Left forelimb (tissue), 1 donor: ENCODE measurements at regions not wholly inside any gene's neighbourhood (a gene's known extent, or its start where the extent isn't known, plus 50 kb on each side); places are given as distances from the start of the nearest gene placed in this dataset.

Source experiments
- DNase-seq: peaks from one replicate; pipeline ENCODE4 v3.0.0-alpha.2; 2018; ENCODE audit warnings: low spot score

GRCh38 chr21:35896060-35896459, 164.3 kb downstream of the SETD4 start:
- DNase-seq, result no peak

DNA sequence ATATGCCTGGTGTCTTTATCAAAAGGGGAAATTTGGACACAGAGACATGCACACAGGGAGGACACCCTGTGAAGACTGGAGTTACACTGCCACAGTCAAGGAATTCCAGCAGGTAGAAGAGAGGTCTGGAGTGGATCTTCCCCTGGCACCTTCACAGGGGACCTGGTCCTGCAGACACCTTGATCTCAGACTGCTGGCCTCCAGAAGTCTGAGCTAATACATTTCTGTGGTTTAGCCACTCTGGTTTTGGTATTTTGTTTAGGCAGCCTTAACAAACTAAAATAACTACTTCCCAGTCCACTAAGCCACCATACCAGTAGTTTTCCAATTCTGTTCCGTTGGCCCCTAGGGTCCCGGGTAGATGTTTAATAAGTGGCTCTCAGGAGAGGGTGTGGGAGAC, 164.7 kb downstream of the SETD4 start:
- no peak for DNase-seq

- DNase-seq, result no peak
Observed at GRCh38 chr21:35893156-35893555, 167.2 kb downstream of the SETD4 start.

DNA sequence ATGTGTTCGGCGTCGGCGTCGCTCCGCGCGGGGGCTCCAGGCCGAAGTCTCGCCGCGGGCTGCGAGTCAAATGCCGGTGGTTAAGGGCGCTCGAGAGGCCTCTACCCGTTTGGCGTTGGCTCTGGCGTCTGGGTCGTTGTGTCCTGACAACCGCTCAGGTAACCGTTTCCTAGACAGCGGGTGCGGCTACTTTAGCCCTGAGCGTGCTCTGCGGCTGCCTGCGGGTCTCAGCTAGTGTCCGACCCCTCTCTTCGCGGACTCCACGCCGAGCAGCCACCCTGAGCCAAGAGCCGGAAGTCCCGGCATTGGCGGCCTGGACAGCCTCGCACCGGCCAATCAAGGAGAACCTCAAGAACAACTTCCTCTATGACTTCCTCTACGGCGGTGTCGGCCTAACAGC, 173.4 kb downstream of the SETD4 start:
- no peak for DNase-seq

DNA sequence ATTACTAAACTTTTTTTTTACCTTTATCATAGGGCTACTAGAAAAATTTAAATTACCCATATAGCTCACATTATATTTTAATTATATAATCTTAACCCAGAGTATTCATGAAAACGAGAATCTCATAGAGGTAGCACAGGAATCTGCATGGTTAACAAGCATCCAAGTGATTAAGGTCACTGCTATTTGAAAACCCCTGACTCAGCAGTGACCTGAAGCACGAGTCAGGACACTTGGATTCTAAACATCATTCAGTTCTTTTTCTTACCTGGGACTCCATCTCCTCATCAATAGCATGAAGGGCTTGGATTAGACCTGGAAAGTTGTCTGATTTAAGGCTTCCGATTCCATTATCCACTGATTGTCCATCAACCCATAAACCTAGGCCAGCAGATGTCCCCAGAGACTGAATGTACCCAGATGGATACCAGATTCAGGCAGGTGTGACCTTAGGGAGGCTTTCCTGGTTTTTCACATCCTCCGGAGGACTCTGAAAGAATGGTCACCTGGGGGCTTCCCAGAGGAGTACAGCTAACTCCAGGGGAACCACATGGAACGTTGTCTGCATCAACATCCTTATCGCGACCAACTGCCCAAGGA, 174.3 kb downstream of the SETD4 start:
- no peak for DNase-seq

DNA sequence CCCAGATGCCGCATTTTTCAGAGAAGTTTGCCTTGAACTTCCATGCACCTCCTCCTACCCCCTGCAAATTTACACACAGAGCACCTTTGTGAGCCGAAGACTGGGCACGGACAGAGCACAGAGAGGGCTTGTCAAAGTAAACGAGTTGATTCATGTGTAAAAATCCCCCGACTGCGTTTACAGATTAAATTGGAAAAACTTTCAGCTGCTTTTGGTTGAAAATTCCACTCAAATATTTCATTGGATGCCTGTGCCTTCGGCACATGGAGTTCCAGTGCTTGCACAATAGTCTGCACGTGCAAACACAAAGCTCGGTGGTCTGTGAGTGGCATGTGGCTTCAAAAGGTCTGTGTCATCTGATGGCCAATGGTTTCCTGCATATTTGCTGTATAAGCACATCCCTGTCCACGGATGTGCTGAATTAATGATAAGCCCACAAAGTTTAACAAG, 177.5 kb downstream of the SETD4 start:
- DNase-seq, result no peak

GRCh38 chr21:35873441-35873840, 186.9 kb downstream of the SETD4 start:
- DNase-seq, result no peak

DNA sequence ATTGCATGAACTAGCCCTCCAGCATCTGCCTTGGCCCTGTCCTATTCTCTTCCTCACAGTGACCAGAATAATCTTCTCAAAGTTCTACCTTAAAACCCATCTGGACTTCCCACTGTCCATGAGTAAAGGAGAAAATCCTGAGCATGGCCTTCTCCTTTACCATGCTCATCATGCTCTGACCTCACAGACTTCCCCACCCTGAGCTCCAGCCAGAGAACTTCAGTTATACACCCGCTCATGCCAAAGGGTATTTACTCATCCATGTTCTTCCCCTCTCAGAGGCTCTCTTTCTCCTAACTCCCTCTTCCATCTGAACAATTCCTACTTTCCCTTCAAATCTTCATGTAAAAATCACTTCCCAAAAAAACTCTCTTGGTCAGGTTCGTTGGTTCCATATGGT, 188.4 kb downstream of the SETD4 start:
- no peak for DNase-seq

DNA sequence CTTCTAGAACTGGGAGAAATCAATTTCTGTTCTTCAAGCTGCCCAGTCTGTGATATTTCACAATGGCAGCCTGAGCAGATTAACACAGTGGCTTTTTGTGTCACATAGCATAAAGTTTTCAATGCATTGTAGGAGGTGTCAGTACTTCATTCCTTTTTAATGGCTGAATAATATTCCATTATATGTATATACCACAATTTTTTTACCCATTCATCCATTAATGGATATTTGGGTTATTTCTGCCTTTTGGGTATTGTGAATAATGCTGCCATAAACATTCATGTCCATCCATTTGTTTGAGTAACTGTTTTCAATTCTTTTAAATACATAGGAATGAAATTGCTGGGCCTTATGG, 191.5 kb downstream of the SETD4 start:
- no peak for DNase-seq

GRCh38 chr21:35868005-35868868, 192.1 kb downstream of the SETD4 start:
- no peak for DNase-seq

DNA sequence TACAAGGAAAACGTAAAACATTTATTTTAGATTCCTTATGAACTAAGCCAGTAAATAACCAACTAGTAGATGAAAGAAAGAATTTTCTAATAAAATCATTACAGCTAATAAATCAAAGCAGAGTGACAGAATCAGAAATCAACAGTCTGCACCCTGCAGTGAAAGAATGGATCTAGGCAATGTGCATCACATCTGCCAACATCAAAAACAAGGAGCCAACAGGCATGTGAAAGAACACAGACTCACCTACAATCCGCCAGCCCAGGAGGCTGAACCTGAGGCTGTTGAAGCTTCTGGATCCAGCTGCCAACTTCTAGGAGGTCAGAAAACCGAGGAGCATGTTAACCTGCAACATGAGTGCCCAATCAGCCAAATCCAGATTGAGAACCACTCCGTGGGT, 196.3 kb downstream of the SETD4 start:
- no peak for DNase-seq

DNA sequence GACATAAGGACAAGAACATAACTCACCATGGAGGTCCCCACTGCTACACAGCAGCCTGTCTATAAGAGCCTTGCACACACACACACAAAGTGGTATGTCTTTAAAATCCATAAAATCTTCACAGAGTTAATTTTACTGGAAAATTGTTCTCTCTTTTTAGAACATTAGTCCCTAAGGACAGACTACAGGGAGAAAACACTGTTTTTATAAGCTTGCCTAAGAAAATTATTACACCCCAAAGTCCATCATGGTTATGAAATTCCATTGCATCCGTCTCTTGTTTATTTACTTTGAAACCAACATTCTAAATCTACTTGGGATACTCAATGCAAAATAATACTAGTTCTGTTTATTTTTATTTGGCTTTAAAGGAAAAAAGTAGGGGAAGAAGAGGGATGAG, 197.4 kb downstream of the SETD4 start:
- DNase-seq, result no peak

- DNase-seq, result no peak
Observed at GRCh38 chr21:35861661-35862060, 198.7 kb downstream of the SETD4 start.

DNA sequence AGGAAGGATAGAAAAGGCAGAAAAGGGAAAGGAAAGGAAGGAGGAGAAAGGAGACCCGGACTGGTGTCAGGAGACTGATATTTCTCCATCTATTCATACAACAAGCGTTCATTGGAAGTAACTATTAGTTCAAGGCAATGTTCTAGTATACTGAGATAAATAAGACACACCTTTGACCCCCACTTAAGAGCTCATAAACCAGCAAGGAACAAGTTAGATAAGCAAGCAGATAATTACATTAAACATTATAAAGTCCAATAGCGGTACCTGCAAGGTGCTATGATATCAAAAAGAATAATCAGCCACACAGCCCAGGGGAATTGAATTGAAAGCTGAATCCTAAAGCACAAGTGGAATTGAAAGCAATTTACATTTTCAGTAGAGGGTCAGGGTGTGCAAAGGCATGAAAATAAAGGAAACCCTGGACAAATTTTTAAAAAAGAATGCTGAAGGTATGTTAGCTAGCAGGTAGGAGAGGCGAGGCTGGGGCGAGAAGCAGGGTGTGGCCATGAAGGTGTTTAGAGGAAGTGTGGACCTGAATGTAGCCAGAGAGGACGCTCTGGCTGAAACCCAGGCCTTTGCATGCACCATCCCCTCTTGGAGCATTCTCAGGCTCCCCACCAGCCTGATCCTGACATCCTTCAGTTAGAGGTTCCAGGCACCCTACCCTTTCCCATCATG, 200.0 kb downstream of the SETD4 start:
- DNase-seq, result no peak

GRCh38 chr21:35859677-35860076, 200.6 kb downstream of the SETD4 start:
- DNase-seq, result no peak

GRCh38 chr21:35857095-35857494, 203.2 kb downstream of the SETD4 start:
- no peak for DNase-seq

GRCh38 chr21:35855484-35855883, 204.8 kb downstream of the SETD4 start:
- DNase-seq, result no peak

DNA sequence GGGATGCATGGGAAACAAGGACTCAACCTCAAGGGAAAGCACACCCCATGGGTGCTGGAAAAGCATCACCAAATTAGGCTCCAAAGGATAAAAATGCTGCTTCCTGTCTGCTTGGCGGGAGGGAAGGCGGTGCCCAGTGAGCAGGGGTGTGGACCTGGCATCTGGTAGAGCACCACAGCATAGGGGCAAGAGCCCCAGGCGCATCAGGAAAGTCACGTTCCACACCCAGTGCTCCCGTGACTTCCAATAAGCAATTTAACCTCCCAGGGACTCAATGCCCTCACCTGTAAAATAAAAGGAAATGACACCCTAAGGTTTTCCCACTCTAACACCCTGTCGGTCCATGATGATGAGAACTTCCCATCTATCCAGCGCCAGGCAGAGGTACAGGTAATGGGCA, 206.0 kb downstream of the SETD4 start:
- no peak for DNase-seq

DNA sequence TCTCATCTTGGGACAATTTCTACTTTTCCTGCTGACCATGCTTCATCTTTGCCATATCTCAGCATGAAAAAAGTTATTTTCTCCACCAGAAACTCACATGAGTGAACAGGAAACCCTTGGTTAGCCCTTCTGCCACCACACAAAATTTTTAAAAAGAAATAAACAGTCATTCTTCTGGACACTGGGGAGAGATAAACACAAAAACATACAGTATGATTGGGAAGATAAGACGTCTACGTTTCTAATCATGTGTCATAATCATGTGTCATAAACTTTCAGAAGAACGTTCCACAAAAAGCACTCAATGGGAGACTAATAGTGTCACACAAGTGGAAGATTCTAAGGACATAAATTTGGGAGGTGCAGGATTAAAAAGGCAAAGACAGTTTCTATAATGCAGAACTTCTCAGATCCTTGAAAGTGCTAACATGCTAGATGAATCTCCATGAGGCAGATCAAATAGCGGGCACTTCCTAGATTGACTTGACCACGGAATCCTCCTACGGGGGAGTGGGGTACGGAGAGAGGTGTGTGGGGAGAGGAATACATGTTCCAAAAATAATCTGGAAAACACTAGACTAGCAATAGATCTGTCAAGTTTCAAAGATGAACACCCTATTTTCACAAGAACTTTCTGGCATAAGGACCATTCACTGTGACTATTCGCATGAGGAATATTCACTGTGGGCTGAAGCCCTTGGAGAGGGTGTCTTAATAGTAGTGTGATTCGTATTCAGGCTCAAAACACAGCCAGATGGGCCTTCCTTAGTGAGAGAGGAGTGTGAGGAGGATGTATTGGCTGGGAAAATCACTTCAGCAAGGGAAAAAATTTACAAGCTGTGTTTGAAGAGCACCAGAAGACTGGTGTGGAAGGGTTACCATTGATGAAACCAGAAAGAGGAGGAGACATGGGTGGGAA, 206.7 kb downstream of the SETD4 start:
- no peak for DNase-seq

GRCh38 chr21:35852820-35853219, 207.5 kb downstream of the SETD4 start:
- DNase-seq, result no peak

DNA sequence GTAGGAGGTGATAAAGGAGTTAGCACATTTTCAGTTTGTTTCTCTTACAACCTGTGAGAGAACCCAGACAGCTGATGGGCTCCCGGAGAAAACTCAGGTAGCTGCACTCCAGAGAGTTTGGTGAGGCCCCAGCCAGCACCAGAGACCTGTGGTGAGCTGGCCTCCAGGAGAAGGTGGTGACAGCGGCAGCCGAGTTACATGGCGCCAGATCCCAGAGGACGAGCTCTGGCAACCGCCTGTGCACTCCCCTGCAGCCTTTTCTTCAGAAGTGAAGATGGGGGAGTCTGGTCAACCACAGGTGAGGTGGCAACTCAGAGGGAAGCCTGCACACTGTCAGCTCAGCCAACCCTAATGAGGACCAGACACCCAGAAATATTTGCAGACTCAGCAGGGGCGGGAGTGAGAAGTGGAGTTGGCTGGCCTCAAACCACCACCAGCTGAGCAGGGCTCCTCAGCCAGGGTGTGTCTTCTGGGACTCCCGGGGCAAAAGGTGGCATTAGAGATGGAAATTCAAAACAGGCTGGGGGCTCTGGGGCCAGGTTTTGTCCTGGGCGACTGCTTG, 209.7 kb downstream of the SETD4 start:
- DNase-seq, result no peak

GRCh38 chr21:35850029-35850428, 210.3 kb downstream of the SETD4 start:
- DNase-seq, result no peak
